ENCODE measurements at regions not wholly inside any gene's neighbourhood (a gene's known extent, or its start where the extent isn't known, plus 50 kb on each side); places are given as distances from the start of the nearest gene placed in this dataset.

DNA sequence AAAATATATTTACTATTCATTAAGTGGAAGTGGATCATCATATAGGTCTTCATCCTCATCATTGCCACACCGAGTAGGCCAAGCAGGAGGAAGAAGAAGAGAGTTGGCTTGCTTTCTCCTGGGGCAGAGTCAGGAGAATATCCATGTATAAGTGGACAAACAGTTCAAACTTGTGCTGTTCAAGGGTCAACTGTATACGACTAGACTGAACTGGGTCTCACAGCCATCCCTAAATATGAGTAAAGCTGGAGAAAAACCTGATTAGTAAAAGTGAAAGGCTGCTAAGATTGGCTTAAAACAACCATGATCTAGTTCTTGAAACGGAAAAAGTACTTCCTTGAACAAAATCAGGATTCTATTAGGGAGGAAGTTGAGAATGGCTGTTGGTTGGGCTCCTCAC, 276.7 kb upstream of the ADRA1B start:
- H3K36me3 Mint-ChIP-seq (ENCODE audit: low read depth, unreplicated experiment): no peaks in the 10 kb centered on the region
- no peak overlapping the region for H3K27ac Mint-ChIP-seq (ENCODE audit: unreplicated experiment)
- H3K4me3 Mint-ChIP-seq (ENCODE audit: unreplicated experiment): no peak overlapping the region
- H3K9me3 Mint-ChIP-seq (ENCODE audit: unreplicated experiment): no peaks in the 10 kb centered on the region
- DNase-seq (ENCODE audit: low spot score): no peak
- no peaks in the 10 kb centered on the region for H3K4me1 Mint-ChIP-seq (ENCODE audit: unreplicated experiment)
- no peaks in the 10 kb centered on the region for H3K27me3 Mint-ChIP-seq (ENCODE audit: unreplicated experiment)
- TF ChIP-seq, protein P1, sequence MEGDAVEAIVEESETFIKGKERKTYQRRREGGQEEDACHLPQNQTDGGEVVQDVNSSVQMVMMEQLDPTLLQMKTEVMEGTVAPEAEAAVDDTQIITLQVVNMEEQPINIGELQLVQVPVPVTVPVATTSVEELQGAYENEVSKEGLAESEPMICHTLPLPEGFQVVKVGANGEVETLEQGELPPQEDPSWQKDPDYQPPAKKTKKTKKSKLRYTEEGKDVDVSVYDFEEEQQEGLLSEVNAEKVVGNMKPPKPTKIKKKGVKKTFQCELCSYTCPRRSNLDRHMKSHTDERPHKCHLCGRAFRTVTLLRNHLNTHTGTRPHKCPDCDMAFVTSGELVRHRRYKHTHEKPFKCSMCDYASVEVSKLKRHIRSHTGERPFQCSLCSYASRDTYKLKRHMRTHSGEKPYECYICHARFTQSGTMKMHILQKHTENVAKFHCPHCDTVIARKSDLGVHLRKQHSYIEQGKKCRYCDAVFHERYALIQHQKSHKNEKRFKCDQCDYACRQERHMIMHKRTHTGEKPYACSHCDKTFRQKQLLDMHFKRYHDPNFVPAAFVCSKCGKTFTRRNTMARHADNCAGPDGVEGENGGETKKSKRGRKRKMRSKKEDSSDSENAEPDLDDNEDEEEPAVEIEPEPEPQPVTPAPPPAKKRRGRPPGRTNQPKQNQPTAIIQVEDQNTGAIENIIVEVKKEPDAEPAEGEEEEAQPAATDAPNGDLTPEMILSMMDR (IDR thresholded peaks at IDR 0.05; ENCODE audit: unreplicated experiment): no peak

DNA sequence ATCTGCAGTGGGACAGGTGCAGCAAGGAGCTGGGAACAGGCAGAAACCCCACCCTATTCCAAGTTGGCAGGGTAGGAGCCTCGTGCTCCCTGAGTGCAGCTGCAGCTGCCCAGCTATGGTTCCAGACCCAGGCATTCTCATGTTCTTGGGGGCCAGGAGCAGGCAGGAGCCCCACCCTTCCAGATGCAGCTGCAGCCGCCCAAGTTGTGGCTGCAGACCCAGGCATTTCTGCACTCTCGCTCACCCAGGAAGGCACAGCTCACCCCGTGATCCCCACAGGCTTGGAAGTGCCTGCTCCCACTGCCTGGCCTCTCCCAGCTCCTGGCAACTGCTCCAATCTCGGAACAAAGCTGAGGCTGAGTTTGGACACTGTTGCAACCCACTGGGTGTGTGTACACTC, 275.8 kb upstream of the ADRA1B start:
- Mint-ChIP-seq H3K27ac (ENCODE audit: unreplicated experiment) (no peak overlapping the region), H3K9me3 (ENCODE audit: unreplicated experiment) (no peaks in the 10 kb centered on the region), H3K27me3 (ENCODE audit: unreplicated experiment) (no peaks in the 10 kb centered on the region), H3K4me3 (ENCODE audit: unreplicated experiment) (no peak overlapping the region), H3K4me1 (ENCODE audit: unreplicated experiment) (no peaks in the 10 kb centered on the region), H3K36me3 (ENCODE audit: low read depth, unreplicated experiment) (no peaks in the 10 kb centered on the region)
- DNase-seq (ENCODE audit: low spot score): no peak
- TF ChIP-seq, protein P1 (IDR thresholded peaks at IDR 0.05; ENCODE audit: unreplicated experiment): no peak

DNA sequence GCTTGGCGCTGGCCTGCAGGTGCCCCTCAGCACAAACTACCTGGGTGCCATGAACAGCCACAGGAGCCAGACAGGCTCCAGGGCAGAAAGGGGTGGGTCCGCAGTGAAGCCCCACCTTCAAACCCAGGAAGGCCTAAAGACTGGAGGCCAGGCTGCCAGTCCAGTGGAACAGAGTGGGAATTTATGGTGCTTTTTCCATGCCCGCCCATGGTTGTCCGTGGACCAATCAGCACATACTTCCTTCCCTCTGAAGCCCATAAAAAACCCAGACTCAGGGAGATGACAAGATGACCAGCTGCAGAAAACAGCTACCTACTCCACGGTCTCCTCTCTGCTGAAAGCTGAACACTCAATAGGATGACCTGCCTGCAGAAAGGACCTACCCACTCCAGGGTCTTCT, 275.4 kb upstream of the ADRA1B start:
- no peaks in the 10 kb centered on the region for H3K27me3 Mint-ChIP-seq (ENCODE audit: unreplicated experiment)
- no peak overlapping the region for H3K27ac Mint-ChIP-seq (ENCODE audit: unreplicated experiment)
- no peaks in the 10 kb centered on the region for H3K9me3 Mint-ChIP-seq (ENCODE audit: unreplicated experiment)
- TF ChIP-seq, protein P1 (IDR thresholded peaks at IDR 0.05; ENCODE audit: unreplicated experiment): no peak
- no peak for DNase-seq (ENCODE audit: low spot score)
- no peaks in the 10 kb centered on the region for H3K4me1 Mint-ChIP-seq (ENCODE audit: unreplicated experiment)
- no peak overlapping the region for H3K4me3 Mint-ChIP-seq (ENCODE audit: unreplicated experiment)
- no peaks in the 10 kb centered on the region for H3K36me3 Mint-ChIP-seq (ENCODE audit: low read depth, unreplicated experiment)

DNA sequence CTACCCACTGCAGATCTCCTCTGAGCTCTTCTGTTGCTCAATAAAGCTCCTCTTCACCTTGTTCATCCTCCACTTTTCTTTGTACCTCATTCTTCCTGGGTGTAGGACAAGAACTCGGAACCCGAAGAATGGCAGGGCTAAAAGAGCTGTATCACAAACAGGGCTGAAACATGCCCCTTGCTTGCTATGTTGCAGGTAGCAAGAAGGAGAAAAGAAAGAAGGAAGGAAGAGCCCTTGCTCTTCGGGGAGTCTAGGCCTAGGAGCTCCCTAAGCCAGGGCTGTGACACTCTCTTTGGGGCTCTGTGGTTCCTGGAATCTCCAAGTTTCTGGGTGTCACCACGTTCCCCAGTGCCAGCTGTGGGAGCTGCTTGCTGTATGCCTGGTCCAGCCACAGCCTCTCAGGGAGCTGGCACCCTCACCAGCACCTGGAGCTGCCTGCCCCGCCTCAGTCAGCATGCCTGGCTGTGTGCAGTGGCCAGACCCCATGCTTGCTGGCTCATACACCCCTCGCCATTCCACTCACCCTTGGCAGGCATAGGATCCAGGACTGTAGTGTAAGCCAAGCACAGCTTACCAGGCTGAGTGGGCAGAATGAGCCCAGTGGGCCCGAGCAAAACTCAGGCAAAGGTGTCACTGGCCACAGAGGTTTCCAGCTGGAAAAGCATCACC, 274.8 kb upstream of the ADRA1B start:
- no peak for DNase-seq (ENCODE audit: low spot score)
- Mint-ChIP-seq H3K36me3 (ENCODE audit: low read depth, unreplicated experiment) (no peaks in the 10 kb centered on the region), H3K4me1 (ENCODE audit: unreplicated experiment) (no peaks in the 10 kb centered on the region), H3K27ac (ENCODE audit: unreplicated experiment) (no peak overlapping the region), H3K4me3 (ENCODE audit: unreplicated experiment) (no peak overlapping the region), H3K9me3 (ENCODE audit: unreplicated experiment) (no peaks in the 10 kb centered on the region), H3K27me3 (ENCODE audit: unreplicated experiment) (no peaks in the 10 kb centered on the region)
- TF ChIP-seq, protein P1 (IDR thresholded peaks at IDR 0.05; ENCODE audit: unreplicated experiment): no peak

DNA sequence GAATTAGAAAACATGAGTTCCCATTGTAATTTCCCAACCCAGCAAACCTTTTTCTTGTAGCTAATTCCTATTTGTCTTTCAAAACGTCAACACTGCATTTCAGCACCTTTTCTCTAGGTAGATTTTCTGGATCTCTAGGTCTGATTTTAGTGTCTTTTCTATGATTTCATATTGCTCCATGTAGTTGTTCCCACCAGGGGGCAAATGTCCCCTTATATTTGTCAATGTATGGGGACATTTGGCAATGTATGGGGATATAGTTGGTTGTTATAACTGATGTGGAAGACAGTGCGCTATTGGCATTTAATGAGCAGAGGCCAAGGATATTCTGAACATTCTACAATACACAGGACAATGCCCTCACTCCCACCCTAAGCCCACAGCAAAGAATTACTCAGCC, 273.9 kb upstream of the ADRA1B start:
- Mint-ChIP-seq H3K9me3 (ENCODE audit: unreplicated experiment) (no peaks in the 10 kb centered on the region), H3K36me3 (ENCODE audit: low read depth, unreplicated experiment) (no peaks in the 10 kb centered on the region), H3K27ac (ENCODE audit: unreplicated experiment) (no peak overlapping the region), H3K4me1 (ENCODE audit: unreplicated experiment) (peaks cover 7% of the 10 kb centered on the region), H3K27me3 (ENCODE audit: unreplicated experiment) (no peaks in the 10 kb centered on the region), H3K4me3 (ENCODE audit: unreplicated experiment) (no peak overlapping the region)
- DNase-seq (ENCODE audit: low spot score): no peak
- TF ChIP-seq, protein P1 (IDR thresholded peaks at IDR 0.05; ENCODE audit: unreplicated experiment): no peak
